ENCODE measurements at regions not wholly inside any gene's neighbourhood (a gene's known extent, or its start where the extent isn't known, plus 50 kb on each side); places are given as distances from the start of the nearest gene placed in this dataset.
"Not testable (repeated sequence)": the region's sequence is repeated elsewhere in the genome, so short reads cannot be mapped to it uniquely, and the experiment has no call there.

DNA sequence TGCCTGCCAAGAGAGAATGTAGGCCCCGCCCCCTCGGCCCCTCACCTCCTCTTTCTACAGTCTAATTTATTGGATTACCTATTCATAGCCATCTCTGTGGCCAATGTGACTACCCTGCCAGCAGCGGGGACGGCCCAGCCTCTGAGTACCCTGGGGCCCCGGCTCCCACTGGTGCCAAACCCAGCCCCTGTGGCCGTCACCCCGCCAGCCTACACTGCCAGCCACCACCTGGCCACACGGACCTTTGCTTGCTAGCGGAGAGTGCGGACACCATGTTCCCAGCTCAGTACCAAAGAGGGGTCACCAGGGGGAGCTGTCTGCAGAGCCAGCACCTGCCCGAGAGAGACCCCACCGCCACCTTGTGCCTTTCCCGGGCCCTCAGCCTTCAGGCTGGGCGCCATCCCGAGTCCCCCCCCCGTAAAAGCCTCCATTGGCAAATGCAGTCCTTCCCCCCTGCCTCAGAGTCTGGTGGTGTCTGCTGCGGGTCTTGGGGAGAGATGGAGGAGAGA lies 511.1 kb downstream of the ZNF37A start:
- no peaks in the 10 kb centered on the region for H3K4me1 Mint-ChIP-seq
- TF ChIP-seq, protein P1, sequence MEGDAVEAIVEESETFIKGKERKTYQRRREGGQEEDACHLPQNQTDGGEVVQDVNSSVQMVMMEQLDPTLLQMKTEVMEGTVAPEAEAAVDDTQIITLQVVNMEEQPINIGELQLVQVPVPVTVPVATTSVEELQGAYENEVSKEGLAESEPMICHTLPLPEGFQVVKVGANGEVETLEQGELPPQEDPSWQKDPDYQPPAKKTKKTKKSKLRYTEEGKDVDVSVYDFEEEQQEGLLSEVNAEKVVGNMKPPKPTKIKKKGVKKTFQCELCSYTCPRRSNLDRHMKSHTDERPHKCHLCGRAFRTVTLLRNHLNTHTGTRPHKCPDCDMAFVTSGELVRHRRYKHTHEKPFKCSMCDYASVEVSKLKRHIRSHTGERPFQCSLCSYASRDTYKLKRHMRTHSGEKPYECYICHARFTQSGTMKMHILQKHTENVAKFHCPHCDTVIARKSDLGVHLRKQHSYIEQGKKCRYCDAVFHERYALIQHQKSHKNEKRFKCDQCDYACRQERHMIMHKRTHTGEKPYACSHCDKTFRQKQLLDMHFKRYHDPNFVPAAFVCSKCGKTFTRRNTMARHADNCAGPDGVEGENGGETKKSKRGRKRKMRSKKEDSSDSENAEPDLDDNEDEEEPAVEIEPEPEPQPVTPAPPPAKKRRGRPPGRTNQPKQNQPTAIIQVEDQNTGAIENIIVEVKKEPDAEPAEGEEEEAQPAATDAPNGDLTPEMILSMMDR (IDR thresholded peaks at IDR 0.05) = no peak
- H3K4me3 Mint-ChIP-seq = no peak overlapping the region
- peak in 1 of 2 donors; percentile 16 for DNase-seq
- Histone ChIP-seq H3K36me3 (ENCODE audit: control insufficient read depth, insufficient read depth, low read length) (no peaks in the 10 kb centered on the region), H3K27me3 (ENCODE audit: control insufficient read depth, insufficient read depth, low read length) (no peaks in the 10 kb centered on the region), H3K27ac (ENCODE audit: low read length) (no peak overlapping the region), H3K9me3 (ENCODE audit: control insufficient read depth, insufficient read depth, low read length) (peaks cover 52% of the 10 kb centered on the region), H3K4me3 (ENCODE audit: low read length) (no peak overlapping the region), H3K4me1 (ENCODE audit: control insufficient read depth, insufficient read depth, low read length) (no peaks in the 10 kb centered on the region)
- H3K36me3 Mint-ChIP-seq = peaks cover 12% of the 10 kb centered on the region
- WGBS (ENCODE audit: insufficient coverage) = 82% methylated on average over 17 of the region's 17 CpGs
- no peak overlapping the region for H3K27ac Mint-ChIP-seq
- peaks cover 7 to 12% of the 10 kb centered on the region in 2 donors for H3K9me3 Mint-ChIP-seq
- ATAC-seq = no peak
- intact Hi-C loops (cut with micrococcal nuclease) = no loop called here
- no peaks in the 10 kb centered on the region for H3K27me3 Mint-ChIP-seq (ENCODE audit: low read depth in 2 of 2)

DNA sequence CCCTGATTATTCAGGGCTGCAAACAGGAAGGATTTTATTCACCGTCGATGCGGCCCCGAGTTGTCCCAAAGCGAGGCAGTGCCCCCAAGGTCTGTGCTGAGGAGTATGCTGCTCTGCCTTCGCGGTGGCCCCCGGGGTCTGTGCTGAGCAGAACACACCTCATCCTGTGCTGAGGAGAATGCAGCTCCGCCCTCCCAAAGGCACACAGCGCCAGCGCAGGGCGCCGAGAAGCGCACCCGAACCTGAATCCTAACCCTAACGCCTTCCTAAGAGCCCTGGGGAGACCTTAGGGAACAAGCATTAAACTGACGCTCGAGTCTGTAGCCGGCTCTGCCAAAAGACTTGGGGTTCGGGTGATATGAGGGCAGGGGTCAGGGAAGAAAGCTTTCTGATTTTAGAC lies 521.5 kb downstream of the ZNF37A start:
- ATAC-seq; H3K9me3 ChIP-seq (ENCODE audit: control insufficient read depth, insufficient read depth, low read length); H3K36me3 ChIP-seq (ENCODE audit: control insufficient read depth, insufficient read depth, low read length); H3K27ac ChIP-seq (ENCODE audit: low read length); intact Hi-C loops (cut with micrococcal nuclease); H3K27me3 Mint-ChIP-seq (ENCODE audit: low read depth in 2 of 2); DNase-seq; H3K4me1 ChIP-seq (ENCODE audit: control insufficient read depth, insufficient read depth, low read length); H3K27ac Mint-ChIP-seq; H3K27me3 ChIP-seq (ENCODE audit: control insufficient read depth, insufficient read depth, low read length); H3K4me1 Mint-ChIP-seq; H3K4me3 Mint-ChIP-seq; H3K4me3 ChIP-seq (ENCODE audit: low read length): not testable (repeated sequence)
- 80% methylated on average over 20 of the region's 20 CpGs for WGBS (ENCODE audit: insufficient coverage)
- Mint-ChIP-seq H3K36me3 (peaks cover 10% of the 10 kb centered on the region), H3K9me3 (peaks cover 6 to 16% of the 10 kb centered on the region in 2 donors)

DNA sequence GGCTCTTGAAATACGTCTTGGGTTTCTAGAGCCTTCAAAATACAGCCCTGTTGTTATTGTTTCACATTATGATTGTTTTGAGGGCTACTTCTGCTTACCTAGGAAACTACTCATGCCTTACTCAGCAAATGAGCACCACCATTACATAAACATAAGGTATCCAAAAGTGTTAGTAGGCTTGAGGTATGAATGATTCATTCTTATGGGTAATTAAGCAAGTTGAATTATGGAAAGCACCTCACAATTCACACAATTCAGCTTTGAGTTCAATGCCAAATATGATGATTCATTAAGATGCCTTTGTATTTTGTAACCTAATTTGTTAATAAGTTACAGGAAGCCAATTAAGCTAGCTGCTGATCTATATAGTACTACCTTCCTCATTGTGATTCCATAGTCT lies 525.7 kb downstream of the ZNF37A start:
- H3K27me3 ChIP-seq (ENCODE audit: control insufficient read depth, insufficient read depth, low read length); H3K4me3 Mint-ChIP-seq; H3K36me3 ChIP-seq (ENCODE audit: control insufficient read depth, insufficient read depth, low read length); H3K27ac Mint-ChIP-seq; H3K27me3 Mint-ChIP-seq (ENCODE audit: low read depth in 2 of 2); H3K4me1 ChIP-seq (ENCODE audit: control insufficient read depth, insufficient read depth, low read length); H3K36me3 Mint-ChIP-seq; H3K9me3 Mint-ChIP-seq; H3K4me1 Mint-ChIP-seq; ATAC-seq; intact Hi-C loops (cut with micrococcal nuclease); H3K27ac ChIP-seq (ENCODE audit: low read length); H3K9me3 ChIP-seq (ENCODE audit: control insufficient read depth, insufficient read depth, low read length); H3K4me3 ChIP-seq (ENCODE audit: low read length); DNase-seq: not testable (repeated sequence)
- WGBS (ENCODE audit: insufficient coverage) = no CpG with 5 or more reads among the region's 1 CpG

DNA sequence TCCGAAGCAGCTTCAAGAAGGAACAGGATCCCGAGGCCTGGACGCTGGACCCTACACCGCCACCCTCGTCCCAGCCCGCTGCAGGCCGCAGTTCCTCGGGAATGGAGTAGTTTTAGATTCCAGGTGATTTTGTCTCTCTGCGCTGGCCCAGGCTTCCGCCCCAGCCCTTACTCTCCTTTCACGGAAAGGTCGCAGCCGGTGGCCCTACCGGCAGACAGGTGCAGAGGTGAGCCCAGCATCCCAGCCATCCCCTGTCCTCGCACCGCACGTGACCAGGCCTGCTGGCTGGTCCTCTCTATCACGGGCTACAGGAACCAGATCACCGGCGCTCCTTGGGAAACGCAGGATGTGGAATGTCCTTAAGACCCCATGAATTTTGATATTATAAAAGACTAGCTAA lies 541.5 kb downstream of the ZNF37A start:
- H3K4me3 Mint-ChIP-seq; H3K4me1 Mint-ChIP-seq; H3K27me3 Mint-ChIP-seq (ENCODE audit: low read depth in 2 of 2); H3K36me3 ChIP-seq (ENCODE audit: control insufficient read depth, insufficient read depth, low read length); H3K36me3 Mint-ChIP-seq; DNase-seq; H3K4me3 ChIP-seq (ENCODE audit: low read length); H3K27ac ChIP-seq (ENCODE audit: low read length); H3K4me1 ChIP-seq (ENCODE audit: control insufficient read depth, insufficient read depth, low read length); H3K27me3 ChIP-seq (ENCODE audit: control insufficient read depth, insufficient read depth, low read length); intact Hi-C loops (cut with micrococcal nuclease); H3K9me3 Mint-ChIP-seq; ATAC-seq; H3K9me3 ChIP-seq (ENCODE audit: control insufficient read depth, insufficient read depth, low read length); H3K27ac Mint-ChIP-seq: not testable (repeated sequence)
- WGBS (ENCODE audit: insufficient coverage) = 86% methylated on average over 21 of the region's 21 CpGs
